ENCODE measurements at regions not wholly inside any gene's neighbourhood (a gene's known extent, or its start where the extent isn't known, plus 50 kb on each side); places are given as distances from the start of the nearest gene placed in this dataset.

- no peaks in the 10 kb centered on the region for H3K36me3 ChIP-seq
- TF ChIP-seq EP300 (IDR thresholded peaks at IDR 0.05) (no peak), POLR2A (IDR thresholded peaks at IDR 0.05) (no peak), POLR2AphosphoS5 (IDR thresholded peaks at IDR 0.05) (no peak)
- TF ChIP-seq, protein P1, sequence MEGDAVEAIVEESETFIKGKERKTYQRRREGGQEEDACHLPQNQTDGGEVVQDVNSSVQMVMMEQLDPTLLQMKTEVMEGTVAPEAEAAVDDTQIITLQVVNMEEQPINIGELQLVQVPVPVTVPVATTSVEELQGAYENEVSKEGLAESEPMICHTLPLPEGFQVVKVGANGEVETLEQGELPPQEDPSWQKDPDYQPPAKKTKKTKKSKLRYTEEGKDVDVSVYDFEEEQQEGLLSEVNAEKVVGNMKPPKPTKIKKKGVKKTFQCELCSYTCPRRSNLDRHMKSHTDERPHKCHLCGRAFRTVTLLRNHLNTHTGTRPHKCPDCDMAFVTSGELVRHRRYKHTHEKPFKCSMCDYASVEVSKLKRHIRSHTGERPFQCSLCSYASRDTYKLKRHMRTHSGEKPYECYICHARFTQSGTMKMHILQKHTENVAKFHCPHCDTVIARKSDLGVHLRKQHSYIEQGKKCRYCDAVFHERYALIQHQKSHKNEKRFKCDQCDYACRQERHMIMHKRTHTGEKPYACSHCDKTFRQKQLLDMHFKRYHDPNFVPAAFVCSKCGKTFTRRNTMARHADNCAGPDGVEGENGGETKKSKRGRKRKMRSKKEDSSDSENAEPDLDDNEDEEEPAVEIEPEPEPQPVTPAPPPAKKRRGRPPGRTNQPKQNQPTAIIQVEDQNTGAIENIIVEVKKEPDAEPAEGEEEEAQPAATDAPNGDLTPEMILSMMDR (IDR thresholded peaks at IDR 0.05), result no peak
- intact Hi-C loops (cut with DNase I; ENCODE audit: low total_unique reads), result no loop called here
- H3K27ac ChIP-seq, result no peak overlapping the region
- H3K27me3 ChIP-seq, result no peaks in the 10 kb centered on the region
- H3K4me1 ChIP-seq, result no peaks in the 10 kb centered on the region
- no peak for DNase-seq
- H3K4me3 ChIP-seq, result no peak overlapping the region
- H3K9me3 ChIP-seq, result no peaks in the 10 kb centered on the region
- WGBS, 5 donors, result 74 to 88% (median 85%) methylated on average over 5 of the region's 5 CpGs
Observed at GRCh38 chr5:124231230-124231629, 515.2 kb downstream of the ZNF608 start.

GRCh38 chr5:124230456-124230855 lies 516.0 kb downstream of the ZNF608 start:
- intact Hi-C loops (cut with DNase I; ENCODE audit: low total_unique reads), result no loop called here
- WGBS, 5 donors, result 83 to 98% (median 91%) methylated on average over 4 to 7 of the region's 7 CpGs
- TF ChIP-seq EP300 (IDR thresholded peaks at IDR 0.05) (no peak), POLR2A (IDR thresholded peaks at IDR 0.05) (no peak)
- TF ChIP-seq, protein P1 (IDR thresholded peaks at IDR 0.05), result no peak
- H3K27me3 ChIP-seq, result no peaks in the 10 kb centered on the region
- H3K9me3 ChIP-seq, result no peaks in the 10 kb centered on the region
- no peak for DNase-seq
- H3K4me1 ChIP-seq, result no peaks in the 10 kb centered on the region
- H3K36me3 ChIP-seq, result no peaks in the 10 kb centered on the region
- H3K4me3 ChIP-seq, result no peak overlapping the region
- H3K27ac ChIP-seq, result no peak overlapping the region

DNA sequence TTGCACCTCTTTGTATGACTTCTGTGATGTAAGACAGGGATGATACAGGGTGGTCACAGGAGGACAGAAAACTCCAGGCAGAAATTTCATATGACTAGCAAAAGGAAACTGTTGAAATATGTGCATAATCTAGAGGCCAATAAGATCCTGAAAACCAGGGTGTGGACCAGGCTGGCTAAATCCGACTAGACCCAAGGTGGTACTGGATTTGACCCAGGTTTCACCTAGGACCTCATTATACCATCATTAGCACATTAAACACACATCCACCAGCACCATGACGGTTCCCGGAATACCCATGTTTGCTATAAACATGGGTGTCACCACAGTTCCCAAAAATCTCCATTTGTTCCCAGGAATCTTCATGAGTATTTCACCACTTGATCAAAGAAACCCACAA lies 517.1 kb downstream of the ZNF608 start:
- H3K27ac ChIP-seq, result no peak overlapping the region
- intact Hi-C loops (cut with DNase I; ENCODE audit: low total_unique reads), result no loop called here
- no peak overlapping the region for H3K4me3 ChIP-seq
- DNase-seq, result no peak
- H3K9me3 ChIP-seq, result no peaks in the 10 kb centered on the region
- no peaks in the 10 kb centered on the region for H3K36me3 ChIP-seq
- WGBS, 5 donors, result 92 to 98% (median 95%) methylated on average over 3 of the region's 3 CpGs
- no peaks in the 10 kb centered on the region for H3K27me3 ChIP-seq
- H3K4me1 ChIP-seq, result no peaks in the 10 kb centered on the region
- no peak for TF ChIP-seq POLR2A (IDR thresholded peaks at IDR 0.05)
- no peak for TF ChIP-seq POLR2AphosphoS5 (IDR thresholded peaks at IDR 0.05)
- TF ChIP-seq, protein P1 (IDR thresholded peaks at IDR 0.05), result no peak
- no peak for TF ChIP-seq EP300 (IDR thresholded peaks at IDR 0.05)

DNA sequence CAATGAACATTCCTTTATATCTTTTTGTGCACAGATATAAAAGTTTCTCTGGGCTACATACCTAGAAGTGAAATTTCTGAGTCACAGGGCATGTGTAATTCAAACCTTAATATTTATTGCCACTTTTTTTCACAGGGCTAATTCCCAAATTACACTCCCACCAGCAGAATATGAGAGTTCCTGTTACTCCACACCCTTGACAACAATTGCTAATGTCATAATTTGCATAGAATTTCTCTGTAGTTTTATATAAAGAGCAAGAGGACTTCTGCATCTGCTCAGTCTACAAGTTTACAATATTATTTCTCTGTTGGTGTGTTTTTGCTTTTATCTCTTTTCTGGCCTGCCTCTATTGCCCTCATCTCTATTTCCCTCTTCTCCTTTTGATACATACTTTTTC lies 518.5 kb downstream of the ZNF608 start:
- Histone ChIP-seq H3K9me3 (no peaks in the 10 kb centered on the region), H3K4me1 (no peaks in the 10 kb centered on the region), H3K36me3 (no peaks in the 10 kb centered on the region), H3K27me3 (no peaks in the 10 kb centered on the region), H3K4me3 (no peak overlapping the region), H3K27ac (no peak overlapping the region)
- intact Hi-C loops (cut with DNase I; ENCODE audit: low total_unique reads), result no loop called here
- DNase-seq, result no peak
- TF ChIP-seq EP300 (IDR thresholded peaks at IDR 0.05) (no peak), POLR2A (IDR thresholded peaks at IDR 0.05) (no peak), POLR2AphosphoS5 (IDR thresholded peaks at IDR 0.05) (no peak)
- TF ChIP-seq, protein P1 (IDR thresholded peaks at IDR 0.05), result no peak

Measured in stomach (tissue), 8 donors.